ENCODE measurements at regions not wholly inside any gene's neighbourhood (a gene's known extent, or its start where the extent isn't known, plus 50 kb on each side); places are given as distances from the start of the nearest gene placed in this dataset.

GRCh38 chr9:84466580-84467285 is 126.2 kb upstream of the SLC28A3 start:
- TF ChIP-seq POLR2A (IDR thresholded peaks at IDR 0.05; ENCODE audit: low read depth) (no peak), CTCF (IDR thresholded peaks at IDR 0.05) (no peak), EP300 (IDR thresholded peaks at IDR 0.05) (no peak), POLR2AphosphoS5 (IDR thresholded peaks at IDR 0.05) (no peak)

All from esophagus muscularis mucosa (tissue), 4 donors.